Panc1 (cell line): ENCODE measurements at regions not wholly inside any gene's neighbourhood (a gene's known extent, or its start where the extent isn't known, plus 50 kb on each side); places are given as distances from the start of the nearest gene placed in this dataset.

Experiments
- ATAC-seq: fragments of 200-7000 bp; cut with Tn5 transposase; 2 replicates; pipeline ENCODE4 v1.9.1; 2020; ENCODE audit warnings: mild to moderate bottlenecking, moderate library complexity
- BruUV-seq: library from RNA; stranded (reverse); fragments of 400-500 nt; replicated peaks from 2 replicates; lab custom pipeline; 2021; lab: Mats Ljungman, UMichigan
- CTCF ChIA-PET: fragments of 300-600 bp; sonication (Branson Sonifier 250); formaldehyde crosslinking; loops from one replicate; lab custom pipeline; 2022; ENCODE audit warnings: antibody characterized with exemption; lab: Charles Lee
- POLR2A ChIA-PET: fragments of 300-600 bp; sonication (Branson Sonifier 250); formaldehyde crosslinking; loops from one replicate; lab custom pipeline; 2022; ENCODE audit warnings: antibody characterized with exemption; lab: Charles Lee
- DNase-seq: peaks from one replicate; pipeline ENCODE4 v3.0.0-alpha.2; 2010; ENCODE audit warnings: low read depth, low spot score
- H3K27ac ChIP-seq: 2 replicates; pipeline ENCODE4 v1.5.1; 2011; ENCODE audit warnings: mild to moderate bottlenecking, low read length, inconsistent platforms
- H3K27me3 ChIP-seq: fragments of 200-500 bp; sonication (Bioruptor generic); 2 replicates; pipeline ENCODE4 v1.6.0; 2014; ENCODE audit warnings: low read length, inconsistent platforms; ENCODE audit not compliant: control insufficient read depth, insufficient read depth
- H3K36me3 ChIP-seq: fragments of 200-500 bp; sonication (Bioruptor generic); 2 replicates; pipeline ENCODE4 v1.5.1; 2014; ENCODE audit warnings: inconsistent platforms, mild to moderate bottlenecking, low read length, moderate library complexity; ENCODE audit not compliant: control insufficient read depth, insufficient read depth
- H3K4me1 ChIP-seq: 2 replicates; pipeline ENCODE4 v1.5.1; 2011; ENCODE audit warnings: inconsistent platforms, mild to moderate bottlenecking, low read length, moderate library complexity; ENCODE audit not compliant: control insufficient read depth, insufficient read depth
- H3K4me3 ChIP-seq, 2 experiments: 2 replicates each; pipeline ENCODE4 v1.5.1; 2011 to 2012; ENCODE audit warnings: low read depth in 2 of 2, low read length in 2 of 2, mild to moderate bottlenecking in 2 of 2, inconsistent platforms in 1 of 2, moderate library complexity in 1 of 2
- H3K9me3 ChIP-seq: fragments of 200-500 bp; sonication (Bioruptor generic); 2 replicates; pipeline ENCODE4 v1.5.1; 2014; ENCODE audit warnings: low read depth, mild to moderate bottlenecking, inconsistent platforms, low read length, moderate library complexity; ENCODE audit not compliant: control insufficient read depth, insufficient read depth
- CTCF ChIP-seq: fragments of 450-650 bp; IDR thresholded peaks from 2 replicates; pipeline ENCODE4 v1.5.1; 2017; ENCODE audit warnings: mild to moderate bottlenecking
- POLR2AphosphoS5 ChIP-seq: IDR thresholded peaks from 2 replicates; pipeline ENCODE4 v1.6.1; 2012; ENCODE audit warnings: mild to moderate bottlenecking, low read depth, low read length, moderate library complexity
- SIN3A ChIP-seq: IDR thresholded peaks from 2 replicates; pipeline ENCODE4 v1.6.1; 2012; ENCODE audit warnings: low read depth, mild to moderate bottlenecking, low read length, moderate library complexity, borderline replicate concordance; ENCODE audit not compliant: insufficient read depth
- TCF7L2 ChIP-seq: IDR thresholded peaks from 2 replicates; pipeline ENCODE4 v1.6.1; 2011; ENCODE audit warnings: mild to moderate bottlenecking, low read depth, low read length, inconsistent platforms
- in situ Hi-C: cut with HindIII; loops from 2 replicates; pipeline ENCODE4 v1.10.0; 2016; ENCODE audit warnings: low sequenced_read_pairs, low pct_unique_long_range_greater_than_20kb
- intact Hi-C: fragments of 100-400 bp; cut with micrococcal nuclease; formaldehyde crosslinking; loops from one replicate; pipeline ENCODE4 v1.10.0; 2022; ENCODE audit not compliant: unreplicated experiment
- TF ChIP-seq, protein P1 (sequence below), 2 experiments: IDR thresholded peaks; 2 replicates each; pipeline ENCODE4 v1.6.1; 2011 to 2012; ENCODE audit warnings: low read depth in 2 of 2, control low read depth in 1 of 2, low read length in 1 of 2, mild to moderate bottlenecking in 1 of 2, moderate library complexity in 1 of 2; ENCODE audit not compliant: insufficient read depth in 1 of 2

GRCh38 chr15:95556866-95557225 lies 773.7 kb upstream of the NR2F2 start:
- intact Hi-C loops (no loop called here), in situ Hi-C loops (no loop called here)
- Histone ChIP-seq H3K27me3 (no peaks in the 10 kb centered on the region), H3K4me3 (no peak overlapping the region), H3K4me1 (no peaks in the 10 kb centered on the region), H3K9me3 (no peaks in the 10 kb centered on the region), H3K36me3 (no peaks in the 10 kb centered on the region), H3K27ac (no peak overlapping the region)
- no TSS peak for BruUV-seq
- ChIA-PET POLR2A (no interaction called here), CTCF (no interaction called here)
- DNase-seq (no peak), ATAC-seq (no peak)
- TF ChIP-seq TCF7L2 (no peak), CTCF (no peak), POLR2AphosphoS5 (no peak), SIN3A (no peak)
- TF ChIP-seq, protein P1, sequence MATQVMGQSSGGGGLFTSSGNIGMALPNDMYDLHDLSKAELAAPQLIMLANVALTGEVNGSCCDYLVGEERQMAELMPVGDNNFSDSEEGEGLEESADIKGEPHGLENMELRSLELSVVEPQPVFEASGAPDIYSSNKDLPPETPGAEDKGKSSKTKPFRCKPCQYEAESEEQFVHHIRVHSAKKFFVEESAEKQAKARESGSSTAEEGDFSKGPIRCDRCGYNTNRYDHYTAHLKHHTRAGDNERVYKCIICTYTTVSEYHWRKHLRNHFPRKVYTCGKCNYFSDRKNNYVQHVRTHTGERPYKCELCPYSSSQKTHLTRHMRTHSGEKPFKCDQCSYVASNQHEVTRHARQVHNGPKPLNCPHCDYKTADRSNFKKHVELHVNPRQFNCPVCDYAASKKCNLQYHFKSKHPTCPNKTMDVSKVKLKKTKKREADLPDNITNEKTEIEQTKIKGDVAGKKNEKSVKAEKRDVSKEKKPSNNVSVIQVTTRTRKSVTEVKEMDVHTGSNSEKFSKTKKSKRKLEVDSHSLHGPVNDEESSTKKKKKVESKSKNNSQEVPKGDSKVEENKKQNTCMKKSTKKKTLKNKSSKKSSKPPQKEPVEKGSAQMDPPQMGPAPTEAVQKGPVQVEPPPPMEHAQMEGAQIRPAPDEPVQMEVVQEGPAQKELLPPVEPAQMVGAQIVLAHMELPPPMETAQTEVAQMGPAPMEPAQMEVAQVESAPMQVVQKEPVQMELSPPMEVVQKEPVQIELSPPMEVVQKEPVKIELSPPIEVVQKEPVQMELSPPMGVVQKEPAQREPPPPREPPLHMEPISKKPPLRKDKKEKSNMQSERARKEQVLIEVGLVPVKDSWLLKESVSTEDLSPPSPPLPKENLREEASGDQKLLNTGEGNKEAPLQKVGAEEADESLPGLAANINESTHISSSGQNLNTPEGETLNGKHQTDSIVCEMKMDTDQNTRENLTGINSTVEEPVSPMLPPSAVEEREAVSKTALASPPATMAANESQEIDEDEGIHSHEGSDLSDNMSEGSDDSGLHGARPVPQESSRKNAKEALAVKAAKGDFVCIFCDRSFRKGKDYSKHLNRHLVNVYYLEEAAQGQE (IDR thresholded peaks at IDR 0.05; ENCODE audit: insufficient read depth in 1 of 2, low read depth in 2 of 2, low read length in 1 of 2), result no peak

DNA sequence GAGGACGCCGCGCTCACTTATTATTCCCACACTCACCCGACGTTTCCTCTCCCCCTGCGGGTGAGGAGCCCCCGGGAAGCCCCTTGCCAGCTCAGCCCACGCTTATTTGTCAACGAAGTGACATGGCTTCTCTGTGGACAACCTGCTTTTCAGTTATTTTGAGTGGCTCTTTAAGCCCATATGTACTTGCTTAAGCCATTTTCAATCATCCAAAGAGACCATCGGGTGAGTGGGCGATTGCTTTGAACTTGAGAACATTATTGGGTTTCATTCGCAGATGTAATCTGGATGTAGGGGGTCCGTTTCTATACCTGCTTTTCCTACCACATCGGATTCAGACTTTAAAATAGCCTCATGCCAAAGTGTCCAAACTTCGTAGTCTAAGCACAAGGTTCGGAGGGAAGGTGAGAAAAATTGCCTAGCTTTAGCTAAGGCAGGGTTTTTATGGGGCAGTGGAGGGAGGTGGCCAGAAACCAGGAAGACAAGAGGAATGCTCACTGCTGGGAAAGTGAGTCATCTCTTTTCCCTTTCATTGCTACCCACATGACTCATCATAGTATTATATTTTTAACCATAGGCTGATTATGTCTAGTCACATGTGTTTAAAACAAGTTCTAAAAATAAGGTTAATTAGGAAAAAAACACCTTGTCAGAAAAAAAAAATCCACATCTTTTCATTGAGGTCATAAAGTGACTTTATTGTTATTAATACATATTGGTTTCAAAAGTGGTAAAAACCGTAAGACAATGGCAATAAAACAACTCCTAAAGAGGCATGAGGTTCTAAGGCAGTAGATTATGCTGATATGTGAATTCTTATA lies 773.1 kb upstream of the NR2F2 start:
- CTCF ChIA-PET, result no interaction called here
- ATAC-seq, result peak; percentile 84
- in situ Hi-C loops, result no loop called here

DNA sequence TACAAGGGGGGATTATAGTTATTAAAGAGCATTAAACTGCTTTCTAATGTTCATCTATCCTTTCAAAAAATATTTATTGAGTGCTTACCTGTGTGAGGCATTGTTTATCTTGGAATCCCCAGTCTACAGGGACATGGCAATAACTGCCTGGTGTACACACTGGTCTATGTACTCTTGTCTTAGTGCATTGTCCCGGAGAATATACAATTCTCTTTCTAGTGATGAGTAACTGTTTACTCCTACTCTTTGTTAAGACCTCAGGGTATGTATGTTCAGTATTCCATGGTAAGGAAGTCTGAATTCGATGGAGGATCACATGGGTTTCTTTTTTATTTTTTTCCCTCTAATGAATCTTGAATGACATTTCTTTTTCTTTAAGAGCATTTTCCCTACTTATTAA lies 772.4 kb upstream of the NR2F2 start:
- DNase-seq, result peak; percentile 35
- intact Hi-C loops (no loop called here), in situ Hi-C loops (no loop called here)
- Histone ChIP-seq H3K27me3 (no peaks in the 10 kb centered on the region), H3K36me3 (no peaks in the 10 kb centered on the region), H3K4me3 (no peak overlapping the region), H3K4me1 (no peaks in the 10 kb centered on the region), H3K27ac (no peak overlapping the region), H3K9me3 (no peaks in the 10 kb centered on the region)
- ChIA-PET CTCF (no interaction called here), POLR2A (no interaction called here)
- BruUV-seq, result no TSS peak
- peak; percentile 72 for ATAC-seq
- no peak for TF ChIP-seq POLR2AphosphoS5

More for the DNA sequence above, 773.1 kb upstream of the NR2F2 start:
- Histone ChIP-seq H3K36me3 (no peaks in the 10 kb centered on the region), H3K27ac (no peak overlapping the region), H3K27me3 (no peaks in the 10 kb centered on the region), H3K4me3 (no peak overlapping the region), H3K9me3 (no peaks in the 10 kb centered on the region), H3K4me1 (no peaks in the 10 kb centered on the region)
- POLR2A ChIA-PET, result no interaction called here
- intact Hi-C loops, result no loop called here
- peak; percentile 68 for DNase-seq
- BruUV-seq, result no TSS peak
- no peak for TF ChIP-seq POLR2AphosphoS5
